SK-N-SH treated with all-trans-retinoic acid at 6 μM for 48 hours (cell line): ENCODE measurements at regions not wholly inside any gene's neighbourhood (a gene's known extent, or its start where the extent isn't known, plus 50 kb on each side); places are given as distances from the start of the nearest gene placed in this dataset.

Source experiments
- ATAC-seq: fragments of 200-7000 bp; cut with Tn5 transposase; 3 replicates; pipeline ENCODE4 v1.9.1; 2020; ENCODE audit warnings: mild to moderate bottlenecking, moderate library complexity
- ARNTL ChIP-seq: fragments of 450-650 bp; formaldehyde crosslinking; IDR thresholded peaks from 2 replicates; pipeline ENCODE4 v1.5.0; 2020; ENCODE audit warnings: low read depth, mild to moderate bottlenecking, moderate library complexity, borderline replicate concordance
- BACH2 ChIP-seq: fragments of 250-450 bp; sonication (Bioruptor Pico); IDR thresholded peaks from 2 replicates; pipeline ENCODE4 v1.9.0; 2021; ENCODE audit warnings: mild to moderate bottlenecking, borderline replicate concordance
- CSDC2 ChIP-seq: fragments of 250-450 bp; sonication (Bioruptor Pico); IDR thresholded peaks from 2 replicates; pipeline ENCODE4 v1.5.0; 2020; ENCODE audit warnings: mild to moderate bottlenecking, moderate library complexity
- ESRRG ChIP-seq: fragments of 250-450 bp; sonication (Bioruptor Pico); IDR thresholded peaks from 2 replicates; pipeline ENCODE4 v1.6.1; 2021; ENCODE audit warnings: mild to moderate bottlenecking
- GLIS3 ChIP-seq: fragments of 250-450 bp; sonication (Bioruptor Pico); IDR thresholded peaks from 2 replicates; pipeline ENCODE4 v1.5.0; 2020; ENCODE audit warnings: mild to moderate bottlenecking, moderate library complexity
- ISL1 ChIP-seq: fragments of 250-450 bp; sonication (Bioruptor Pico); IDR thresholded peaks from 2 replicates; pipeline ENCODE4 v2.1.2; 2022; ENCODE audit warnings: mild to moderate bottlenecking, moderate library complexity
- OSR1 ChIP-seq: fragments of 250-450 bp; sonication (Bioruptor Pico); IDR thresholded peaks from 2 replicates; pipeline ENCODE4 v1.8.0; 2022; ENCODE audit warnings: moderate library complexity, mild to moderate bottlenecking, inconsistent platforms
- PPARA ChIP-seq: fragments of 250-450 bp; sonication (Bioruptor Pico); IDR thresholded peaks from 2 replicates; pipeline ENCODE4 v1.5.0; 2020; ENCODE audit warnings: mild to moderate bottlenecking, borderline replicate concordance
- RARB ChIP-seq: fragments of 250-450 bp; sonication (Bioruptor Pico); IDR thresholded peaks from 2 replicates; pipeline ENCODE4 v1.8.0; 2021; ENCODE audit warnings: mild to moderate bottlenecking, moderate library complexity
- SNAI2 ChIP-seq: fragments of 250-450 bp; sonication (Bioruptor Pico); IDR thresholded peaks from 2 replicates; pipeline ENCODE4 v1.5.0; 2020; ENCODE audit warnings: mild to moderate bottlenecking, moderate library complexity
- TCF4 ChIP-seq: fragments of 250-450 bp; sonication (Bioruptor Pico); IDR thresholded peaks from 2 replicates; pipeline ENCODE4 v1.8.0; 2021; ENCODE audit warnings: mild to moderate bottlenecking, moderate library complexity, borderline replicate concordance
- TOX ChIP-seq: fragments of 250-450 bp; sonication (Bioruptor Pico); IDR thresholded peaks from 2 replicates; pipeline ENCODE4 v1.8.0; 2021; ENCODE audit warnings: mild to moderate bottlenecking, moderate library complexity, borderline replicate concordance
- ZC3H10 ChIP-seq: fragments of 250-450 bp; sonication (Bioruptor Pico); IDR thresholded peaks from 2 replicates; pipeline ENCODE4 v1.5.1; 2021; ENCODE audit warnings: mild to moderate bottlenecking, moderate library complexity
- ZFP3 ChIP-seq: fragments of 250-450 bp; sonication (Bioruptor Pico); IDR thresholded peaks from 2 replicates; pipeline ENCODE4 v1.5.0; 2020; ENCODE audit warnings: mild to moderate bottlenecking, moderate library complexity
- ZFP30 ChIP-seq: fragments of 450-650 bp; formaldehyde crosslinking; IDR thresholded peaks from 2 replicates; pipeline ENCODE4 v1.5.0; 2022; ENCODE audit warnings: mild to moderate bottlenecking, moderate library complexity
- ZNF565 ChIP-seq: fragments of 450-650 bp; formaldehyde crosslinking; conservative IDR thresholded peaks from 2 replicates; pipeline ENCODE4 v1.5.0; 2020; ENCODE audit warnings: low read depth, mild to moderate bottlenecking, moderate library complexity
- ZNF70 ChIP-seq: fragments of 450-650 bp; formaldehyde crosslinking; IDR thresholded peaks from 2 replicates; pipeline ENCODE4 v1.5.0; 2020; ENCODE audit warnings: mild to moderate bottlenecking, moderate library complexity
- ZNF8 ChIP-seq: fragments of 450-650 bp; formaldehyde crosslinking; IDR thresholded peaks from 2 replicates; pipeline ENCODE4 v1.5.0; 2020; ENCODE audit warnings: mild to moderate bottlenecking, moderate library complexity
- TF ChIP-seq, protein P1 (sequence below): fragments of 250-450 bp; sonication (Bioruptor Pico); IDR thresholded peaks from 2 replicates; pipeline ENCODE4 v1.5.1; 2020; ENCODE audit warnings: low read depth, mild to moderate bottlenecking, moderate library complexity
- TF ChIP-seq, protein P2 (sequence below): fragments of 250-450 bp; sonication (Bioruptor Pico); IDR thresholded peaks from 2 replicates; pipeline ENCODE4 v1.8.0; 2021; ENCODE audit warnings: low read depth, mild to moderate bottlenecking, moderate library complexity, borderline replicate concordance
- TF ChIP-seq, protein P3 (sequence below): fragments of 250-450 bp; sonication (Bioruptor Pico); IDR thresholded peaks from 2 replicates; pipeline ENCODE4 v1.5.0; 2020; ENCODE audit warnings: mild to moderate bottlenecking, moderate library complexity
- TF ChIP-seq, protein P4 (sequence below): fragments of 250-450 bp; sonication (Bioruptor Pico); IDR thresholded peaks from 2 replicates; pipeline ENCODE4 v1.8.0; 2020; ENCODE audit warnings: mild to moderate bottlenecking, moderate library complexity, borderline replicate concordance

DNA sequence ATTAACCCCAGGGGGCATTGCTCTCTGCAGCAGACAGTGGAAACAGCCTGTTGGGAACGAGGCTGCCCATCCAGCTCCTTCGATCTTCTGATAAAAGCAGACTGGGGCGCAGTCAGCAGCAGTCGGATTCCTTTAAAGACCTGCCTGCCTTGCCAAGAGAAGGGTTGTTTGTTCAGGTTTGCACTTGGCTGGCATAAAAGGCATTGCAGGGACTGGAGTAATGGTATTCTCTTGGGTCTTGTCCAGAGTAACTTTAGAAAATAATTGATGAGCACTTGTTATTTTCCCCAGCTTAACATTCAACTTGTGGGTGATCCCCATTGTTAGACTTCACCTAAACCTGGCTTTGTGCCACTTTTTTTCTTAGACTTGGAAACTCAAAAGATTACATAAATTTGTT, 67.3 kb upstream of the SLC10A2 start:
- ATAC-seq = no peak

DNA sequence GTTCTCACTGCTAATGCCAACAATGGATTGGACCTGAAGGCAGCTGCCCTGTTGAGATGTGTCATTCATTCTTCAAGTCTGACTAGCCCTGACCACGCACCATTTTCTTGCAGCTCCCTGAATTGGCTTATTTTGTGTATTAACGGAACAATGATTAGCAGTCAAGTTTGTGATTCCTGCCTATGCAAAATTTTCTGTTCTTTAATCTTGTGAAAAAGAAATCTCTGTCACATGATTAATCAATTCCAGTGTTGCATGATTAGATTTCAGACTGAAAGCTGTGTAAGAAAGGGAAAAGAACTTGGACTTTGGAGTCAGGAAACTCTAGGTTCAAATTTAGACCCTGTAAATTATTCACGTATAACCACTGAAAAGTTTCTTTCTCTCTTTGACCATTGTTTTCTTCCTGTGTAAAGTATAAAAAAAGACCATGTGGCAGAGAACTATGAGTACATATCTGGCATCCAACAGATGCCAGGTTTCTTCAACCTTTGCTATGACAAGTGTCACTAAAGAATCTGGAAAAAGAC, 64.5 kb upstream of the SLC10A2 start:
- TF ChIP-seq BACH2 (no peak), ZFP30 (CRISPR knock-in tag) (no peak), ZFP3 (CRISPR knock-in tag) (no peak), ESRRG (no peak), GLIS3 (CRISPR knock-in tag) (no peak), CSDC2 (CRISPR knock-in tag) (no peak), OSR1 (no peak), ZNF8 (CRISPR knock-in tag) (no peak), RARB (CRISPR knock-in tag) (no peak), SNAI2 (no peak), ZC3H10 (CRISPR knock-in tag) (no peak), ZNF70 (no peak), ZNF565 (no peak), ISL1 (CRISPR knock-in tag) (no peak), PPARA (CRISPR knock-in tag) (no peak), ARNTL (CRISPR knock-in tag) (no peak)
- TF ChIP-seq, protein P1, sequence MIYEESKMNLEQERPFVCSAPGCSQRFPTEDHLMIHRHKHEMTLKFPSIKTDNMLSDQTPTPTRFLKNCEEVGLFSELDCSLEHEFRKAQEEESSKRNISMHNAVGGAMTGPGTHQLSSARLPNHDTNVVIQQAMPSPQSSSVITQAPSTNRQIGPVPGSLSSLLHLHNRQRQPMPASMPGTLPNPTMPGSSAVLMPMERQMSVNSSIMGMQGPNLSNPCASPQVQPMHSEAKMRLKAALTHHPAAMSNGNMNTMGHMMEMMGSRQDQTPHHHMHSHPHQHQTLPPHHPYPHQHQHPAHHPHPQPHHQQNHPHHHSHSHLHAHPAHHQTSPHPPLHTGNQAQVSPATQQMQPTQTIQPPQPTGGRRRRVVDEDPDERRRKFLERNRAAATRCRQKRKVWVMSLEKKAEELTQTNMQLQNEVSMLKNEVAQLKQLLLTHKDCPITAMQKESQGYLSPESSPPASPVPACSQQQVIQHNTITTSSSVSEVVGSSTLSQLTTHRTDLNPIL (CRISPR knock-in tag) = no peak
- TF ChIP-seq, protein P2, sequence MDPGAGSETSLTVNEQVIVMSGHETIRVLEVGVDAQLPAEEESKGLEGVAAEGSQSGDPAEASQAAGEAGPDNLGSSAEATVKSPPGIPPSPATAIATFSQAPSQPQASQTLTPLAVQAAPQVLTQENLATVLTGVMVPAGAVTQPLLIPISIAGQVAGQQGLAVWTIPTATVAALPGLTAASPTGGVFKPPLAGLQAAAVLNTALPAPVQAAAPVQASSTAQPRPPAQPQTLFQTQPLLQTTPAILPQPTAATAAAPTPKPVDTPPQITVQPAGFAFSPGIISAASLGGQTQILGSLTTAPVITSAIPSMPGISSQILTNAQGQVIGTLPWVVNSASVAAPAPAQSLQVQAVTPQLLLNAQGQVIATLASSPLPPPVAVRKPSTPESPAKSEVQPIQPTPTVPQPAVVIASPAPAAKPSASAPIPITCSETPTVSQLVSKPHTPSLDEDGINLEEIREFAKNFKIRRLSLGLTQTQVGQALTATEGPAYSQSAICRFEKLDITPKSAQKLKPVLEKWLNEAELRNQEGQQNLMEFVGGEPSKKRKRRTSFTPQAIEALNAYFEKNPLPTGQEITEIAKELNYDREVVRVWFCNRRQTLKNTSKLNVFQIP (CRISPR knock-in tag) = no peak
- TF ChIP-seq, protein P3, sequence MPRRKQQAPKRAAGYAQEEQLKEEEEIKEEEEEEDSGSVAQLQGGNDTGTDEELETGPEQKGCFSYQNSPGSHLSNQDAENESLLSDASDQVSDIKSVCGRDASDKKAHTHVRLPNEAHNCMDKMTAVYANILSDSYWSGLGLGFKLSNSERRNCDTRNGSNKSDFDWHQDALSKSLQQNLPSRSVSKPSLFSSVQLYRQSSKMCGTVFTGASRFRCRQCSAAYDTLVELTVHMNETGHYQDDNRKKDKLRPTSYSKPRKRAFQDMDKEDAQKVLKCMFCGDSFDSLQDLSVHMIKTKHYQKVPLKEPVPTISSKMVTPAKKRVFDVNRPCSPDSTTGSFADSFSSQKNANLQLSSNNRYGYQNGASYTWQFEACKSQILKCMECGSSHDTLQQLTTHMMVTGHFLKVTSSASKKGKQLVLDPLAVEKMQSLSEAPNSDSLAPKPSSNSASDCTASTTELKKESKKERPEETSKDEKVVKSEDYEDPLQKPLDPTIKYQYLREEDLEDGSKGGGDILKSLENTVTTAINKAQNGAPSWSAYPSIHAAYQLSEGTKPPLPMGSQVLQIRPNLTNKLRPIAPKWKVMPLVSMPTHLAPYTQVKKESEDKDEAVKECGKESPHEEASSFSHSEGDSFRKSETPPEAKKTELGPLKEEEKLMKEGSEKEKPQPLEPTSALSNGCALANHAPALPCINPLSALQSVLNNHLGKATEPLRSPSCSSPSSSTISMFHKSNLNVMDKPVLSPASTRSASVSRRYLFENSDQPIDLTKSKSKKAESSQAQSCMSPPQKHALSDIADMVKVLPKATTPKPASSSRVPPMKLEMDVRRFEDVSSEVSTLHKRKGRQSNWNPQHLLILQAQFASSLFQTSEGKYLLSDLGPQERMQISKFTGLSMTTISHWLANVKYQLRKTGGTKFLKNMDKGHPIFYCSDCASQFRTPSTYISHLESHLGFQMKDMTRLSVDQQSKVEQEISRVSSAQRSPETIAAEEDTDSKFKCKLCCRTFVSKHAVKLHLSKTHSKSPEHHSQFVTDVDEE = no peak
- TF ChIP-seq, protein P4, sequence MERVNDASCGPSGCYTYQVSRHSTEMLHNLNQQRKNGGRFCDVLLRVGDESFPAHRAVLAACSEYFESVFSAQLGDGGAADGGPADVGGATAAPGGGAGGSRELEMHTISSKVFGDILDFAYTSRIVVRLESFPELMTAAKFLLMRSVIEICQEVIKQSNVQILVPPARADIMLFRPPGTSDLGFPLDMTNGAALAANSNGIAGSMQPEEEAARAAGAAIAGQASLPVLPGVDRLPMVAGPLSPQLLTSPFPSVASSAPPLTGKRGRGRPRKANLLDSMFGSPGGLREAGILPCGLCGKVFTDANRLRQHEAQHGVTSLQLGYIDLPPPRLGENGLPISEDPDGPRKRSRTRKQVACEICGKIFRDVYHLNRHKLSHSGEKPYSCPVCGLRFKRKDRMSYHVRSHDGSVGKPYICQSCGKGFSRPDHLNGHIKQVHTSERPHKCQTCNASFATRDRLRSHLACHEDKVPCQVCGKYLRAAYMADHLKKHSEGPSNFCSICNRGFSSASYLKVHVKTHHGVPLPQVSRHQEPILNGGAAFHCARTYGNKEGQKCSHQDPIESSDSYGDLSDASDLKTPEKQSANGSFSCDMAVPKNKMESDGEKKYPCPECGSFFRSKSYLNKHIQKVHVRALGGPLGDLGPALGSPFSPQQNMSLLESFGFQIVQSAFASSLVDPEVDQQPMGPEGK (CRISPR knock-in tag) = no peak
- ATAC-seq = no peak

More for the DNA sequence above, 67.3 kb upstream of the SLC10A2 start:
- TF ChIP-seq ZNF8 (CRISPR knock-in tag) (no peak), PPARA (CRISPR knock-in tag) (no peak), ZFP3 (CRISPR knock-in tag) (no peak), CSDC2 (CRISPR knock-in tag) (no peak), TCF4 (CRISPR knock-in tag) (no peak), ZNF70 (no peak), BACH2 (no peak), SNAI2 (no peak), ZNF565 (no peak), GLIS3 (CRISPR knock-in tag) (no peak), ISL1 (CRISPR knock-in tag) (no peak), ZC3H10 (CRISPR knock-in tag) (no peak), RARB (CRISPR knock-in tag) (no peak), TOX (CRISPR knock-in tag) (no peak), ARNTL (CRISPR knock-in tag) (no peak), ESRRG (no peak)
- TF ChIP-seq, protein P1 (CRISPR knock-in tag) = no peak
- TF ChIP-seq, protein P2 (CRISPR knock-in tag) = no peak
- TF ChIP-seq, protein P4 (CRISPR knock-in tag) = no peak
